WTC11 (cell line): ENCODE measurements at regions not wholly inside any gene's neighbourhood (a gene's known extent, or its start where the extent isn't known, plus 50 kb on each side); places are given as distances from the start of the nearest gene placed in this dataset.

Experiments used
- ATAC-seq: fragments of 200-7000 bp; cut with Tn5 transposase; 2 replicates; pipeline ENCODE4 v1.10.0; 2021; ENCODE audit warnings: mild to moderate bottlenecking, moderate library complexity
- CTCF ChIA-PET: fragments of 300-600 bp; sonication (Branson Sonifier 250); formaldehyde crosslinking; loops from one replicate; lab custom pipeline; 2021; ENCODE audit warnings: antibody characterized with exemption; lab: Charles Lee
- POLR2A ChIA-PET: fragments of 350-600 bp; sonication (Branson Sonifier 250); formaldehyde crosslinking; loops from one replicate; lab custom pipeline; 2021; ENCODE audit warnings: antibody characterized with exemption; lab: Charles Lee
- DNase-seq: peaks from one replicate; pipeline ENCODE4 v3.0.0; 2021; ENCODE audit warnings: low spot score
- H3K27ac Mint-ChIP-seq: 2 replicates; pipeline ENCODE4 v1.8.0; 2021; ENCODE audit warnings: mixed read lengths
- H3K27me3 Mint-ChIP-seq: 2 replicates; pipeline ENCODE4 v1.8.0; 2021; ENCODE audit warnings: low read depth, mild to moderate bottlenecking, moderate library complexity, mixed read lengths
- H3K36me3 Mint-ChIP-seq: 2 replicates; pipeline ENCODE4 v1.8.0; 2021; ENCODE audit warnings: mixed read lengths
- H3K4me1 Mint-ChIP-seq: 2 replicates; pipeline ENCODE4 v1.8.0; 2022; ENCODE audit warnings: mixed read lengths
- H3K4me3 Mint-ChIP-seq: 2 replicates; pipeline ENCODE4 v1.8.0; 2021; ENCODE audit warnings: mild to moderate bottlenecking, moderate library complexity, mixed read lengths
- H3K9me3 Mint-ChIP-seq: 2 replicates; pipeline ENCODE4 v1.8.0; 2021; ENCODE audit warnings: mixed read lengths
- CBFB ChIP-seq: sonication (generic); formaldehyde crosslinking; IDR thresholded peaks from 2 replicates; pipeline ENCODE4 v1.8.1; 2022; ENCODE audit warnings: mild to moderate bottlenecking, low read depth, missing genetic modification reagents
- NFE2L1 ChIP-seq: sonication (generic); formaldehyde crosslinking; IDR thresholded peaks from 2 replicates; pipeline ENCODE4 v1.8.1; 2023; ENCODE audit warnings: missing genetic modification reagents
- NFYB ChIP-seq: sonication (generic); formaldehyde crosslinking; conservative IDR thresholded peaks from 2 replicates; pipeline ENCODE4 v1.8.0; 2022; ENCODE audit warnings: low read depth, missing genetic modification reagents
- NR2C2 ChIP-seq: sonication (generic); formaldehyde crosslinking; IDR thresholded peaks from 2 replicates; pipeline ENCODE4 v1.8.0; 2022; ENCODE audit warnings: mild to moderate bottlenecking, missing genetic modification reagents
- RELA ChIP-seq: sonication (generic); formaldehyde crosslinking; IDR thresholded peaks from 2 replicates; pipeline ENCODE4 v1.8.1; 2022; ENCODE audit warnings: missing genetic modification reagents, mild to moderate bottlenecking, borderline replicate concordance
- ZBTB21 ChIP-seq: sonication (generic); formaldehyde crosslinking; IDR thresholded peaks from 2 replicates; pipeline ENCODE4 v1.8.1; 2023; ENCODE audit warnings: mild to moderate bottlenecking, missing genetic modification reagents, borderline replicate concordance
- ZNF232 ChIP-seq: sonication (generic); formaldehyde crosslinking; IDR thresholded peaks from 2 replicates; pipeline ENCODE4 v1.8.0; 2022; ENCODE audit warnings: mild to moderate bottlenecking, missing genetic modification reagents
- ZNF263 ChIP-seq: sonication (generic); formaldehyde crosslinking; IDR thresholded peaks from 2 replicates; pipeline ENCODE4 v1.8.1; 2022; ENCODE audit warnings: low read depth, mild to moderate bottlenecking, moderate library complexity, missing genetic modification reagents
- TF ChIP-seq, protein P1 (sequence below): sonication (generic); formaldehyde crosslinking; IDR thresholded peaks from 2 replicates; pipeline ENCODE4 v1.8.0; 2023; ENCODE audit warnings: missing genetic modification reagents
- TF ChIP-seq, protein P2 (sequence below): fragments of 250-450 bp; sonication (Bioruptor Pico); conservative IDR thresholded peaks from 2 replicates; pipeline ENCODE4 v1.9.0; 2021; ENCODE audit warnings: mild to moderate bottlenecking
- TF ChIP-seq, protein P3 (sequence below): fragments of 250-450 bp; sonication (Bioruptor Pico); IDR thresholded peaks from 2 replicates; pipeline ENCODE4 v1.9.0; 2021; ENCODE audit warnings: mild to moderate bottlenecking
- TF ChIP-seq, protein P4 (sequence below): sonication (generic); formaldehyde crosslinking; IDR thresholded peaks from 2 replicates; pipeline ENCODE4 v1.8.1; 2023; ENCODE audit warnings: mild to moderate bottlenecking, moderate library complexity, missing genetic modification reagents

DNA sequence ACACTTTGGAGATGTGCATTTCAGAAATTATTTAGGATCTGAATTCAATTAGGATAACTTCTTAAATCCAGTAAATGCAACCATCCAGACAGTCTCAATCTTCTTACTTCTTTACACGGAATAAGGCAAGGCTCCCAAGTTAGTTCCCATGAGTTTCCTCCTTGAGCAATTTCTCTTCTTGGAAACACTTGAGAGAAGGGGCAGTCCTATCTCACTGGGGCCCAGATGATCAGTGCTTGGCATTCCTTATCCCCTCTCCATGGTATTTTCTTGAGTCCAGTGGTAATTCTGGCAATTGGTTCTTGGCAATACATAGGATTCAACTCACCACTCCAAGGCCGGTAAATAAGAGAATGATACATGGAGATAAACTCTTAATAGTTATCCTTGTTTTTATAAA is 87.1 kb upstream of the PTHLH start:
- Mint-ChIP-seq H3K4me3 (no peak overlapping the region), H3K4me1 (peaks cover 4% of the 10 kb centered on the region), H3K27ac (no peak overlapping the region), H3K27me3 (no peaks in the 10 kb centered on the region; the same call in 1 of the 2 replicates), H3K36me3 (no peaks in the 10 kb centered on the region), H3K9me3 (no peaks in the 10 kb centered on the region)
- no peak for TF ChIP-seq NR2C2 (CRISPR knock-in tag)
- TF ChIP-seq, protein P1, sequence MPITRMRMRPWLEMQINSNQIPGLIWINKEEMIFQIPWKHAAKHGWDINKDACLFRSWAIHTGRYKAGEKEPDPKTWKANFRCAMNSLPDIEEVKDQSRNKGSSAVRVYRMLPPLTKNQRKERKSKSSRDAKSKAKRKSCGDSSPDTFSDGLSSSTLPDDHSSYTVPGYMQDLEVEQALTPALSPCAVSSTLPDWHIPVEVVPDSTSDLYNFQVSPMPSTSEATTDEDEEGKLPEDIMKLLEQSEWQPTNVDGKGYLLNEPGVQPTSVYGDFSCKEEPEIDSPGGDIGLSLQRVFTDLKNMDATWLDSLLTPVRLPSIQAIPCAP (CRISPR knock-in tag) = no peak
- no peak for TF ChIP-seq NFYB (CRISPR knock-in tag)
- TF ChIP-seq ZBTB21 (CRISPR knock-in tag) = no peak
- TF ChIP-seq RELA (CRISPR knock-in tag) = no peak
- no peak for TF ChIP-seq ZNF232 (CRISPR knock-in tag)
- TF ChIP-seq, protein P2, sequence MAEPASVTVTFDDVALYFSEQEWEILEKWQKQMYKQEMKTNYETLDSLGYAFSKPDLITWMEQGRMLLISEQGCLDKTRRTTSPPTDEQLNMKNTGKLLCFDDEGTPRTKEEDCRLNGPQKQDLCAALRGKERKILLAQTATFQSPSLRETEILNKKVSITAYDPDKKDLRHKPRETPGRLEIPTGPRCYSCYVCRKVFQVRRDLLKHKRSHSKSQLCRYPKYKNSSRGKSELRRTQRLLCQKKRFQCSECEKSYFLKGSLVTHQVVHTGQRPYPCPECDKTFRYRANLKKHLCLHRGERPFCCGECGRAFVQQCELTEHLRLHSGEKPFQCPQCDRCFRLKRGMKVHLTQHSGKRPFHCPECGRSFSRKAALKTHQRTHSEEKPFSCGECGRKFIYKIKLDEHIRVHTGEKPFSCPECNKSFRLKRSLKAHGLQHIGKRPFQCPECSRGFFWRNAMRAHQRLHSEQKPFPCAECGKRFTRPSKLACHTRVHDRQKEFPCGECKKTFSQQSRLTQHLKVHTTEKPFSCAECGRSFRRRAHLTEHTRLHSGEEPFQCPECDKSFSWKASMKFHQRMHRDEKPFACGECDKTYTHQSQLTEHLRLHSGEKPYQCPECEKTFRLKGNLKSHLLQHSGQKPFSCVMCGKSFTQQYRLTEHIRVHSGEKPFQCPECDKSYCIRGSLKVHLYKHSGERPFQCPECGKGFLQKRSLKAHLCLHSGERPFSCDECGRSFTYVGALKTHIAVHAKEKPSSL = no peak
- no peak for TF ChIP-seq NFE2L1 (CRISPR knock-in tag)
- no peak for TF ChIP-seq ZNF263 (CRISPR knock-in tag)
- no peak for ATAC-seq
- DNase-seq = no peak
- ChIA-PET CTCF (no interaction called here), POLR2A (no interaction called here)

DNA sequence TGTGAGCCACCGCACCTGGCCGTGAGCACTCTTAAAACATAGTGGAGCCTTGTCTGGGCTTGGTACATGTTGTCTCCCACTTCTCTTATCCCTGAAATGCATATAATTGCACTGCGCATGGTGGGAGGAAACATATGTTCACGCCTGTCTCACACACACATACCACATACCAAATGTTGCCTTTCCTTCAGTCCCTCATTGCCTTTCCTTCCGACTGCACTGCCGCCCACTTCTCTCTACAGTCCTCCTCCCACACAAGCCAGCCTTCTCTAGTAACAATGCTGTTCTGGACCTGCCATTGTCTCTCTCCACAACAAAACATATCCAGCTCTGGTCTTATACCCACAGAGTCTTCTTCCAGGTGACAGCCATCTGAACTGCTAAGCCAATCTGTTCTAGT is 88.3 kb upstream of the PTHLH start:
- no peak for ATAC-seq
- Mint-ChIP-seq H3K9me3 (no peaks in the 10 kb centered on the region), H3K27ac (no peak overlapping the region)
- no peak for TF ChIP-seq CBFB (CRISPR knock-in tag)
- TF ChIP-seq, all 79 proteins: peak for 0
- Mint-ChIP-seq H3K4me3 (no peak overlapping the region), H3K36me3 (no peaks in the 10 kb centered on the region), H3K4me1 (peaks cover 4% of the 10 kb centered on the region), H3K27me3 (no peaks in the 10 kb centered on the region; the same call in 1 of the 2 replicates)
- ChIA-PET POLR2A (no interaction called here), CTCF (no interaction called here)
- no peak for DNase-seq

DNA sequence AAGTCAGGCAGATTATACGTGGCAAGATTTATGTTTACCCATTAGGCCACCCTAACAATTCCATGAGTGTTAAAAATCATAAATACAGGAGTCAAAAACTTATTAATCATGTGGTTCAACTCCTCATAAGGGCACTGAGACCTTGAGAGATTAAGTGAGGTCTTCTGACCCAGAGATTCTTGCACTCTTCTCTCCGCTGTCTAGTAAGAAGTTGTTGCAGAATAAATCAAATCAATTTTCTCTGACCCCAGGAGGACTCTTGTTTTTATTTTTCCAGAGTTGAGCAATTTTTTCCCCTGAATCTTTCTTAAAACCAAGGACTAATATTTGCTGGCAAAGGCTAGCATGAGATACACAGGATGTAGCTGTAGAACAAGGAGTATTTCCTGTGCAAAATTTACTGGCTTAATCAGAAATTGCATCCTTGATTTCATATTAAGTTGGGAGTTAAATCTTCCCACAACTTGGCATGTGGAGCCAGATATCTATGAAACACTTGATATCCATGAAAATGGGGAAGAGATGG is 90.9 kb upstream of the PTHLH start:
- CTCF ChIA-PET = no interaction called here

DNA sequence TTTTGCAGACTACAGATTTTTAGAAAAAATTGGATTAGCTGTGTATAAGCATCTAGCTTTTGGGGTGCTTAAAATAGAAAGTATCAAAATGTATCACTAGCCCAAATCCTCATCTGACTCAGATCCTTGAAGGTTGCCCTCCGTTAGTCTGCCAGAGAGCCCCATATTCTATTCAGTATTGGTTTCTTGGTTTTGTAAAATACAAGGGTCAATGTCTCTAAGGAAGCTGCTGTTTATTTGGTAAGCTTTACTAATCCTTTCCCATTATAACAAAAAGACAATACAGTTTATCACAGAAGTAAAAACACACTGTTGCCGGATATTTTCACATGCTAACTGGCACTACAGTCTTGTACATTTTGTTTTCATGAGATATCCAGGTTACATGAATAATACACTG is 92.8 kb upstream of the PTHLH start:
- H3K9me3 Mint-ChIP-seq = no peaks in the 10 kb centered on the region
- H3K36me3 Mint-ChIP-seq = no peaks in the 10 kb centered on the region
- no peak overlapping the region for H3K4me3 Mint-ChIP-seq
- ChIA-PET POLR2A (no interaction called here), CTCF (no interaction called here)
- no peak overlapping the region for H3K27ac Mint-ChIP-seq
- TF ChIP-seq, protein P3, sequence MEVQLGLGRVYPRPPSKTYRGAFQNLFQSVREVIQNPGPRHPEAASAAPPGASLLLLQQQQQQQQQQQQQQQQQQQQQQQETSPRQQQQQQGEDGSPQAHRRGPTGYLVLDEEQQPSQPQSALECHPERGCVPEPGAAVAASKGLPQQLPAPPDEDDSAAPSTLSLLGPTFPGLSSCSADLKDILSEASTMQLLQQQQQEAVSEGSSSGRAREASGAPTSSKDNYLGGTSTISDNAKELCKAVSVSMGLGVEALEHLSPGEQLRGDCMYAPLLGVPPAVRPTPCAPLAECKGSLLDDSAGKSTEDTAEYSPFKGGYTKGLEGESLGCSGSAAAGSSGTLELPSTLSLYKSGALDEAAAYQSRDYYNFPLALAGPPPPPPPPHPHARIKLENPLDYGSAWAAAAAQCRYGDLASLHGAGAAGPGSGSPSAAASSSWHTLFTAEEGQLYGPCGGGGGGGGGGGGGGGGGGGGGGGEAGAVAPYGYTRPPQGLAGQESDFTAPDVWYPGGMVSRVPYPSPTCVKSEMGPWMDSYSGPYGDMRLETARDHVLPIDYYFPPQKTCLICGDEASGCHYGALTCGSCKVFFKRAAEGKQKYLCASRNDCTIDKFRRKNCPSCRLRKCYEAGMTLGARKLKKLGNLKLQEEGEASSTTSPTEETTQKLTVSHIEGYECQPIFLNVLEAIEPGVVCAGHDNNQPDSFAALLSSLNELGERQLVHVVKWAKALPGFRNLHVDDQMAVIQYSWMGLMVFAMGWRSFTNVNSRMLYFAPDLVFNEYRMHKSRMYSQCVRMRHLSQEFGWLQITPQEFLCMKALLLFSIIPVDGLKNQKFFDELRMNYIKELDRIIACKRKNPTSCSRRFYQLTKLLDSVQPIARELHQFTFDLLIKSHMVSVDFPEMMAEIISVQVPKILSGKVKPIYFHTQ (CRISPR knock-in tag) = no peak
- no peaks in the 10 kb centered on the region; the same call in 1 of the 2 replicates for H3K27me3 Mint-ChIP-seq
- no peak for ATAC-seq
- no peak for DNase-seq
- H3K4me1 Mint-ChIP-seq = peaks cover 8% of the 10 kb centered on the region

More for the DNA sequence above, 90.9 kb upstream of the PTHLH start:
- TF ChIP-seq, protein P4, sequence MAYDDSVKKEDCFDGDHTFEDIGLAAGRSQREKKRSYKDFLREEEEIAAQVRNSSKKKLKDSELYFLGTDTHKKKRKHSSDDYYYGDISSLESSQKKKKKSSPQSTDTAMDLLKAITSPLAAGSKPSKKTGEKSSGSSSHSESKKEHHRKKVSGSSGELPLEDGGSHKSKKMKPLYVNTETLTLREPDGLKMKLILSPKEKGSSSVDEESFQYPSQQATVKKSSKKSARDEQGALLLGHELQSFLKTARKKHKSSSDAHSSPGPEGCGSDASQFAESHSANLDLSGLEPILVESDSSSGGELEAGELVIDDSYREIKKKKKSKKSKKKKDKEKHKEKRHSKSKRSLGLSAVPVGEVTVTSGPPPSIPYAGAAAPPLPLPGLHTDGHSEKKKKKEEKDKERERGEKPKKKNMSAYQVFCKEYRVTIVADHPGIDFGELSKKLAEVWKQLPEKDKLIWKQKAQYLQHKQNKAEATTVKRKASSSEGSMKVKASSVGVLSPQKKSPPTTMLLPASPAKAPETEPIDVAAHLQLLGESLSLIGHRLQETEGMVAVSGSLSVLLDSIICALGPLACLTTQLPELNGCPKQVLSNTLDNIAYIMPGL (CRISPR knock-in tag) = no peak
- no peak for ATAC-seq
- DNase-seq = no peak
- Mint-ChIP-seq H3K4me3 (no peak overlapping the region), H3K36me3 (no peaks in the 10 kb centered on the region), H3K9me3 (no peaks in the 10 kb centered on the region), H3K27ac (no peak overlapping the region), H3K4me1 (peaks cover 5% of the 10 kb centered on the region), H3K27me3 (no peaks in the 10 kb centered on the region; the same call in 1 of the 2 replicates)
- POLR2A ChIA-PET = no interaction called here
